ACC112 (cell line): ENCODE measurements at regions not wholly inside any gene's neighbourhood (a gene's known extent, or its start where the extent isn't known, plus 50 kb on each side); places are given as distances from the start of the nearest gene placed in this dataset.
A peak's percentile ranks its signal among the peaks of the same experiment; 100 is the strongest.

ENCODE experiments used
- H2AFZ ChIP-seq: fragments of 200-600 bp; sonication (generic); one replicate; pipeline ENCODE4 v1.6.0; 2017; ENCODE audit warnings: antibody characterized with exemption, low read length; ENCODE audit not compliant: unreplicated experiment
- H3K27ac ChIP-seq: fragments of 200-600 bp; sonication (generic); 2 replicates; pipeline ENCODE4 v1.5.1; 2014; ENCODE audit warnings: low read depth, mild to moderate bottlenecking, antibody characterized with exemption, low read length, moderate library complexity
- H3K27me3 ChIP-seq: fragments of 200-600 bp; sonication (generic); 2 replicates; pipeline ENCODE4 v1.6.1; 2014; ENCODE audit warnings: mild to moderate bottlenecking, antibody characterized with exemption, low read length, moderate library complexity, mixed read lengths; ENCODE audit not compliant: insufficient read depth
- H3K36me3 ChIP-seq: fragments of 200-600 bp; sonication (generic); 2 replicates; pipeline ENCODE4 v1.6.1; 2016; ENCODE audit warnings: mild to moderate bottlenecking, antibody characterized with exemption, low read length, moderate library complexity, mixed read lengths; ENCODE audit not compliant: insufficient read depth
- H3K4me1 ChIP-seq: fragments of 200-600 bp; sonication (generic); one replicate; pipeline ENCODE4 v1.6.1; 2016; ENCODE audit warnings: low read length, mixed read lengths; ENCODE audit not compliant: insufficient read depth, unreplicated experiment, control insufficient read depth
- H3K4me3 ChIP-seq: fragments of 200-600 bp; sonication (generic); 2 replicates; pipeline ENCODE4 v1.5.1; 2014; ENCODE audit warnings: mild to moderate bottlenecking, low read depth, low read length
- H3K79me2 ChIP-seq: fragments of 200-600 bp; sonication (generic); one replicate; pipeline ENCODE4 v1.6.0; 2016; ENCODE audit warnings: low read length; ENCODE audit not compliant: control insufficient read depth, unreplicated experiment, insufficient read depth

GRCh38 chr2:61705625-61706024, 148.2 kb downstream of the FAM161A start:
- Histone ChIP-seq H3K4me3 (no peak overlapping the region), H3K4me1 (no peaks in the 10 kb centered on the region), H3K27ac (no peak overlapping the region), H3K79me2 (no peaks in the 10 kb centered on the region), H3K36me3 (no peaks in the 10 kb centered on the region), H3K27me3 (no peaks in the 10 kb centered on the region), H2AFZ (no peak overlapping the region)

- H3K36me3 ChIP-seq, result no peaks in the 10 kb centered on the region
- H2AFZ ChIP-seq, result no peak overlapping the region
- no peak overlapping the region for H3K27ac ChIP-seq
- no peaks in the 10 kb centered on the region for H3K4me1 ChIP-seq
- no peaks in the 10 kb centered on the region for H3K79me2 ChIP-seq
- no peak overlapping the region for H3K4me3 ChIP-seq
- no peaks in the 10 kb centered on the region for H3K27me3 ChIP-seq
Observed at GRCh38 chr2:61704364-61704763, 149.5 kb downstream of the FAM161A start.

- no peak overlapping the region for H3K27ac ChIP-seq
- no peaks in the 10 kb centered on the region for H3K36me3 ChIP-seq
- H3K79me2 ChIP-seq, result no peaks in the 10 kb centered on the region
- H3K4me1 ChIP-seq, result no peaks in the 10 kb centered on the region
- H2AFZ ChIP-seq, result no peak overlapping the region
- H3K4me3 ChIP-seq, result no peak overlapping the region
- no peaks in the 10 kb centered on the region for H3K27me3 ChIP-seq
Observed at GRCh38 chr2:61702088-61702467, 151.8 kb downstream of the FAM161A start.

GRCh38 chr2:61700464-61700863, 153.4 kb downstream of the FAM161A start:
- Histone ChIP-seq H2AFZ (no peak overlapping the region), H3K27me3 (no peaks in the 10 kb centered on the region), H3K27ac (no peak overlapping the region), H3K4me3 (no peak overlapping the region), H3K36me3 (no peaks in the 10 kb centered on the region), H3K4me1 (no peaks in the 10 kb centered on the region), H3K79me2 (no peaks in the 10 kb centered on the region)

- Histone ChIP-seq H3K79me2 (no peaks in the 10 kb centered on the region), H3K27ac (no peak overlapping the region), H2AFZ (peak overlapping the region; percentile 100), H3K36me3 (no peaks in the 10 kb centered on the region), H3K4me1 (peaks cover 17% of the 10 kb centered on the region), H3K4me3 (peak overlapping the region; percentile 96), H3K27me3 (no peaks in the 10 kb centered on the region)
Observed at GRCh38 chr2:61694312-61695274, 156.4 kb upstream of the XPO1 start.

GRCh38 chr2:61693744-61694143, 155.6 kb upstream of the XPO1 start:
- Histone ChIP-seq H3K4me3 (peak overlapping the region; percentile 96), H3K27ac (no peak overlapping the region), H3K4me1 (peaks cover 21% of the 10 kb centered on the region)

GRCh38 chr2:61690078-61690596, 152.0 kb upstream of the XPO1 start:
- Histone ChIP-seq H3K27me3 (no peaks in the 10 kb centered on the region), H2AFZ (peak overlapping the region; percentile 64), H3K27ac (peak overlapping the region; percentile 62), H3K36me3 (no peaks in the 10 kb centered on the region), H3K79me2 (no peaks in the 10 kb centered on the region), H3K4me3 (peak overlapping the region; percentile 59; the same call in 1 of the 2 replicates), H3K4me1 (peaks cover 21% of the 10 kb centered on the region)

More at GRCh38 chr2:61693744-61694143, 155.6 kb upstream of the XPO1 start:
- Histone ChIP-seq H3K79me2 (no peaks in the 10 kb centered on the region), H3K27me3 (no peaks in the 10 kb centered on the region), H2AFZ (peak overlapping the region; percentile 82), H3K36me3 (no peaks in the 10 kb centered on the region)

- Histone ChIP-seq H3K4me3 (peak overlapping the region; percentile 59), H2AFZ (peak overlapping the region; percentile 64), H3K27ac (peak overlapping the region; percentile 62), H3K4me1 (peaks cover 21% of the 10 kb centered on the region), H3K27me3 (no peaks in the 10 kb centered on the region), H3K36me3 (no peaks in the 10 kb centered on the region), H3K79me2 (no peaks in the 10 kb centered on the region)
Observed at GRCh38 chr2:61689568-61689967, 151.4 kb upstream of the XPO1 start.

- H2AFZ ChIP-seq, result peak overlapping the region; percentile 64
- H3K79me2 ChIP-seq, result no peaks in the 10 kb centered on the region
- H3K36me3 ChIP-seq, result no peaks in the 10 kb centered on the region
- no peak overlapping the region for H3K4me3 ChIP-seq
- H3K4me1 ChIP-seq, result peaks cover 16% of the 10 kb centered on the region
- no peaks in the 10 kb centered on the region for H3K27me3 ChIP-seq
- H3K27ac ChIP-seq, result peak overlapping the region; percentile 62
Observed at GRCh38 chr2:61688369-61689334, 150.5 kb upstream of the XPO1 start.

- Histone ChIP-seq H3K27ac (no peak overlapping the region), H3K4me1 (no peaks in the 10 kb centered on the region), H3K79me2 (no peaks in the 10 kb centered on the region), H3K27me3 (no peaks in the 10 kb centered on the region), H2AFZ (no peak overlapping the region), H3K4me3 (no peak overlapping the region), H3K36me3 (no peaks in the 10 kb centered on the region)
Observed at GRCh38 chr2:61679096-61679495, 140.9 kb upstream of the XPO1 start.
